HUES6 (cell line): ENCODE measurements at regions not wholly inside any gene's neighbourhood (a gene's known extent, or its start where the extent isn't known, plus 50 kb on each side); places are given as distances from the start of the nearest gene placed in this dataset.

Source experiments
- H3K27ac ChIP-seq: 2 replicates; pipeline ENCODE4 v1.7.0; 2013; ENCODE audit warnings: low read depth, mild to moderate bottlenecking, low read length, inconsistent platforms
- H3K27me3 ChIP-seq: 2 replicates; pipeline ENCODE4 v1.6.1; 2013; ENCODE audit warnings: low read length; ENCODE audit not compliant: control insufficient read depth, insufficient read depth
- H3K36me3 ChIP-seq: 2 replicates; pipeline ENCODE4 v1.6.1; 2013; ENCODE audit warnings: low read length; ENCODE audit not compliant: control insufficient read depth, insufficient read depth
- H3K4me1 ChIP-seq: 2 replicates; pipeline ENCODE4 v1.6.1; 2013; ENCODE audit warnings: low read length; ENCODE audit not compliant: control insufficient read depth, insufficient read depth
- H3K4me3 ChIP-seq: 2 replicates; pipeline ENCODE4 v1.5.1; 2013; ENCODE audit warnings: low read depth, low read length
- H3K9ac ChIP-seq: one replicate; pipeline ENCODE4 v1.6.1; 2013; ENCODE audit warnings: mild to moderate bottlenecking, low read length
- H3K9me3 ChIP-seq: 2 replicates; pipeline ENCODE4 v1.6.1; 2013; ENCODE audit warnings: low read depth, low read length; ENCODE audit not compliant: control insufficient read depth, insufficient read depth

- no peak overlapping the region for H3K4me3 ChIP-seq
- H3K9ac ChIP-seq, result no peak overlapping the region
- no peak overlapping the region for H3K27ac ChIP-seq
- H3K9me3 ChIP-seq, result peaks cover 7% of the 10 kb centered on the region
- H3K4me1 ChIP-seq, result peaks cover 7% of the 10 kb centered on the region; the same call in 1 of the 2 replicates
- H3K27me3 ChIP-seq, result no peaks in the 10 kb centered on the region
- no peaks in the 10 kb centered on the region for H3K36me3 ChIP-seq
Observed at GRCh38 chr4:56222514-56222913, 164.8 kb downstream of the AASDH start.

DNA sequence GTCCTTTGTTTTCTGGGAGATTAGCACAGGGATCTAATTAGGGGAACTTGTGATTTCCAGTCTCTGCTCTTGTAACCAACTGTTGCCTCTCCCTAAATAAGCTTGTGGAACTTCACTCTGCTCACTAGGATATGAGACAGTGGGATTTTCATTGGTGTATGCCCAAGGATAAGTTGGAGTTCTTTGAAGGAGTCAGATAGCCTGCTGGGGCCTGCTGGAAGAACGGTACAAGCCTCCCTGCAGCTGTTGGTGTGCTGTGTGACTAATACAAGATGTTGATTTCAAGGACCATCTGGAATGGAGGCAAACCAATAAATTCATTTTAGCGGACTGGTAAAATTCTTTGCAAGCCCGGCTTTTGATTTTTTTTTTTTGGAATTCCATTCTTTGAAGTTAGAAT is 167.0 kb downstream of the AASDH start:
- peaks cover 11% of the 10 kb centered on the region for H3K9me3 ChIP-seq
- H3K27ac ChIP-seq, result no peak overlapping the region

GRCh38 chr4:56219447-56219846 is 167.8 kb downstream of the AASDH start:
- Histone ChIP-seq H3K9me3 (peaks cover 11% of the 10 kb centered on the region), H3K9ac (no peak overlapping the region), H3K4me1 (no peaks in the 10 kb centered on the region), H3K27ac (no peak overlapping the region), H3K4me3 (no peak overlapping the region), H3K27me3 (no peaks in the 10 kb centered on the region), H3K36me3 (no peaks in the 10 kb centered on the region)

More for the DNA sequence above, 167.0 kb downstream of the AASDH start:
- Histone ChIP-seq H3K27me3 (no peaks in the 10 kb centered on the region), H3K9ac (no peak overlapping the region), H3K36me3 (no peaks in the 10 kb centered on the region), H3K4me1 (no peaks in the 10 kb centered on the region), H3K4me3 (no peak overlapping the region)

DNA sequence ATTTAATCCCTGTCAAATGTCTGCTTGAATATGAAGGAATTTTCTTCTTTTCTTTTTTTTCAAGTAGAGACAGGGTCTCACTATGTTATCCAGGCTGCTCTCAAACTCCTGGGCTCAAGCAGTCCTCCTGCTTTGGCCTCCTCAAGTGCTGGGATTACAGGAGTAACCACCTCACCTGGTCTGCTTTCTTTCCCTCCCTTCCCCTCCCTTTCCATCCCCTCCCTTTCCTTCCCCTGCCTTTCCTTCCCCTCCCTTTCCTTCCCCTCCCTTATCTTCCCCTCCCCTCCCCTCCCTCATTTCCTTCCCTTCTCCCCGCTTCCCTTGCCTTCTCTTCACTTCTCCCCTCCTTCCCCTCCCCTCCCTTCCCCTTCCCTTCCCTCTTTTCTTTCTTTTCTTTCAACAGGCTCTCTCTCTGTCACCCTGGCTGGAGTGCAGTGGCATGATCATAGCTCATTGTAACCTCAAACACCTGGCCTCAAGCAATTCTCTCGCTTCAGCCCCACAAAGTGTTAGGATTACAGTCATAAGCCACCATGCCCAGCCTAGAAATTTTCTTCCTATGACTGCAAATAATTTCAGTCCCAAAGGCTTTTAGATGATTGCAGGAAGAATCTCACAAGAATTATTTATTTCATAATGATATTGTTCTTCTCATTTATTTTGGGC is 168.9 kb downstream of the AASDH start:
- Histone ChIP-seq H3K27ac (no peak overlapping the region), H3K9me3 (peaks cover 11% of the 10 kb centered on the region), H3K36me3 (no peaks in the 10 kb centered on the region), H3K27me3 (peaks cover 6% of the 10 kb centered on the region; the same call in 1 of the 2 replicates), H3K4me1 (no peaks in the 10 kb centered on the region), H3K4me3 (no peak overlapping the region), H3K9ac (no peak overlapping the region)

GRCh38 chr4:56217343-56217890 is 169.9 kb downstream of the AASDH start:
- H3K9me3 ChIP-seq, result peaks cover 11% of the 10 kb centered on the region
- no peak overlapping the region for H3K4me3 ChIP-seq
- peaks cover 13% of the 10 kb centered on the region for H3K27me3 ChIP-seq
- H3K4me1 ChIP-seq, result no peaks in the 10 kb centered on the region
- no peaks in the 10 kb centered on the region for H3K36me3 ChIP-seq
- H3K27ac ChIP-seq, result no peak overlapping the region
- no peak overlapping the region for H3K9ac ChIP-seq

DNA sequence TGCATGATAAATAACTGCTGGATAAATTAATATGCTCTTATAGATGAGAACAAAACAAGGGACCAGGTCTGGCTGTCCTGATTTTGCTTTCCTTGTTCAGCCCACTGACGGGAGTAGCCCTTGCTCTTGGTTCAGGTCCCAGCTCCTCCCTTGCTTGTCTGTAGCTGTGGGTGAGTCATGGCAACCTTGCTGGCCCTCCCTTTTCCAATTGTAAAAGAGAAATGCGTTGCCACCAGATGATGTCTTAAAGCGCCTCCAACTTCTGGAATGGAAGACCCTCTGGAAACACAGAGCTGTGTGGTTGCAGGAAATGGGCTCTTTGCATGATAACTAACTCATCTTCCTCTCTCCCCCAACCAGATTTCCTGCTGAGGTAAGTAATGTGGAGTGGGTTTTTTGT is 171.4 kb downstream of the AASDH start:
- H3K27me3 ChIP-seq, result peaks cover 28% of the 10 kb centered on the region
- no peak overlapping the region for H3K9ac ChIP-seq
- H3K36me3 ChIP-seq, result no peaks in the 10 kb centered on the region
- H3K9me3 ChIP-seq, result peaks cover 22% of the 10 kb centered on the region
- H3K4me3 ChIP-seq, result no peak overlapping the region
- H3K27ac ChIP-seq, result no peak overlapping the region
- no peaks in the 10 kb centered on the region for H3K4me1 ChIP-seq

GRCh38 chr4:56215141-56215783 is 172.0 kb downstream of the AASDH start:
- Histone ChIP-seq H3K36me3 (no peaks in the 10 kb centered on the region), H3K9me3 (peaks cover 22% of the 10 kb centered on the region), H3K4me1 (0 out of 2 replicates have a peak, but pooled peaks cover under 1% of the 10 kb centered on the region), H3K27me3 (peaks cover 33% of the 10 kb centered on the region), H3K9ac (no peak overlapping the region), H3K27ac (no peak overlapping the region), H3K4me3 (no peak overlapping the region)

DNA sequence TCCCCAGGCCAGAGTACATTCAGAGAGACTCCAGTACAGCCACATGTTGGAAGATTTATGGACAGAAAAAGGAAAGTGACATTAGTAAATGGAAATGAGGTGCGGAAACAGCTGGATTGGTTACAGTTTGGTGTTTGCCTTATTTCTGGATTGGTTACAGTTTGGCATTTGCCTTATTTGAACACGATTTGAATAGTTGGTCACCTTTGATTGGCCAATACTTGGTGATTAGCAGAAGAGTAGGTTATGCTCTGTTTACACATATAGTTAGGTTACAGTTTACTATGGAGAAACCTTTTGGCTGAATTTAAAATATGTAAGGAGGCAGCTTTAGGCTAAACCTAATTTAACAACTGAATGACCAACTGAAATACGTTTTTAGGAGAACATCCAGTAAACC is 173.7 kb downstream of the AASDH start:
- Histone ChIP-seq H3K27ac (no peak overlapping the region), H3K9ac (no peak overlapping the region), H3K36me3 (no peaks in the 10 kb centered on the region), H3K4me1 (peaks cover 8% of the 10 kb centered on the region; the same call in 1 of the 2 replicates), H3K9me3 (peaks cover 22% of the 10 kb centered on the region), H3K4me3 (no peak overlapping the region), H3K27me3 (peaks cover 50% of the 10 kb centered on the region)

DNA sequence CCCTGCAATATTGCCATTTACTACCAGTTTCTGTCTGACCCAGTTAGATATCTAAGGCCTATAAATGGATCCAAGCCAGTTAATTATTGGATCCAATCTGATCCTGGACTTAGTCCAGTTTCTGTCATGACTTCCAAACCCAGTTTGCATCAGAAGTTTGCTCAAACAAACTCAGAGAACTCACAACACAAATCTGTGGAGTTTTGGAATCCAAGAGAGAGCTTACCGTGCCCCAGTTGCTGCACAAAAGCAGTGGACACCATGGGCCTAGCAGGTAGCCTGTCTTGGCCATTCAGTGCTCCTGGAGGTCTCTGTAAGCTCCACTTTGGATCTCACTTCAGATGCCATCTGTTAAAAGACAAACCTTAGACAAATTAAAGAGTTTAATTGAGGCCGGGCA is 174.5 kb downstream of the AASDH start:
- Histone ChIP-seq H3K4me3 (no peak overlapping the region), H3K9me3 (peaks cover 17% of the 10 kb centered on the region), H3K27ac (no peak overlapping the region), H3K36me3 (no peaks in the 10 kb centered on the region), H3K4me1 (peaks cover 8% of the 10 kb centered on the region; the same call in 1 of the 2 replicates), H3K9ac (no peak overlapping the region), H3K27me3 (peaks cover 58% of the 10 kb centered on the region)

- H3K27ac ChIP-seq, result no peak overlapping the region
- no peak overlapping the region for H3K4me3 ChIP-seq
- H3K27me3 ChIP-seq, result peaks cover 72% of the 10 kb centered on the region
- H3K4me1 ChIP-seq, result peaks cover 8% of the 10 kb centered on the region; the same call in 1 of the 2 replicates
- no peaks in the 10 kb centered on the region for H3K36me3 ChIP-seq
- no peak overlapping the region for H3K9ac ChIP-seq
- H3K9me3 ChIP-seq, result peaks cover 11% of the 10 kb centered on the region
Observed at GRCh38 chr4:56211202-56211601, 176.1 kb downstream of the AASDH start.

DNA sequence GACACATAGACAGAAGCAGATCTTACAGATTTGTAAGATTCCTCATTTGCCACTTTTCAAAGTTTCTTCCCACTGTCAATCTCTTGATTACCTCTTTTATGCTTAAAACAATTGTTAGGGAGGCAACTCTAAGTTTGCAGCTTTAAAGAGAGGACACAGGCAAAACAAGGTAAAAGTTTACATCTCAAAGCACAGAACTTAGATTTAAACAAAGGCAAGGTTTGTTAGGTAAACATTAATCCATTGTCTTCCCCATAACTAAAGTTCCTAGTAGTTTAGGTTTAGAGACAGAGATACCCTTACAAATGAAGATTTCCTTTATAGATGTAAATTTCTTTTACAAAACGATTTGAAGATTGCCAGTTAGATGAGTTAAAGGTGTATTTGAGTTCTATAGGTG is 176.9 kb downstream of the AASDH start:
- Histone ChIP-seq H3K4me3 (no peak overlapping the region), H3K4me1 (peaks cover 8% of the 10 kb centered on the region; the same call in 1 of the 2 replicates), H3K27ac (no peak overlapping the region), H3K27me3 (peaks cover 76% of the 10 kb centered on the region), H3K36me3 (no peaks in the 10 kb centered on the region), H3K9ac (no peak overlapping the region), H3K9me3 (peaks cover 11% of the 10 kb centered on the region)
